Heart right ventricle (tissue), 16 donors: ENCODE measurements at regions not wholly inside any gene's neighbourhood (a gene's known extent, or its start where the extent isn't known, plus 50 kb on each side); places are given as distances from the start of the nearest gene placed in this dataset.
A peak's percentile ranks its signal among the peaks of the same experiment; 100 is the strongest.

Experiments used
- ATAC-seq, 8 donors: fragments of 200-7000 bp; cut with Tn5 transposase; one replicate each; pipeline ENCODE4 v1.9.1; 2020; ENCODE audit warnings: mild to moderate bottlenecking in 8 of 8, moderate library complexity in 8 of 8, moderate number of reproducible peaks in 1 of 8
- DNase-seq, 2 donors: peaks; one replicate each; pipeline ENCODE4 v3.0.0-alpha.2; 2020
- H3K27ac ChIP-seq, 10 donors: fragments of 200-600 bp; sonication (generic) in 2 of 10; one replicate each; pipeline versions ENCODE4 v1.5.0 to v1.8.0; 2020 to 2022; ENCODE audit warnings: mild to moderate bottlenecking in 3 of 10
- H3K27me3 ChIP-seq, 7 donors: fragments of 200-600 bp; one replicate each; pipeline ENCODE4 v1.8.0; 2021 to 2022; ENCODE audit warnings: mild to moderate bottlenecking in 2 of 7
- H3K36me3 ChIP-seq, 9 donors: fragments of 200-600 bp; sonication (generic) in 1 of 9; one replicate each; pipeline versions ENCODE4 v1.5.0 to v1.8.0; 2020 to 2022; ENCODE audit warnings: mild to moderate bottlenecking in 2 of 9
- H3K4me1 ChIP-seq, 9 donors: fragments of 200-600 bp; sonication (generic) in 1 of 9; one replicate each; pipeline versions ENCODE4 v1.5.0 to v1.8.0; 2020 to 2022; ENCODE audit warnings: mild to moderate bottlenecking in 4 of 9
- H3K4me3 ChIP-seq, 10 donors: fragments of 200-600 bp; sonication (generic) in 2 of 10; one replicate each; pipeline versions ENCODE4 v1.5.0 to v1.8.0; 2020 to 2022; ENCODE audit warnings: mild to moderate bottlenecking in 7 of 10, moderate library complexity in 2 of 10
- H3K9me3 ChIP-seq, 11 donors: fragments of 200-600 bp in 10 of 11; sonication (generic) in 2 of 11; one replicate each; pipeline versions ENCODE4 v1.5.0 to v1.8.0; 2013 to 2022; ENCODE audit warnings: mild to moderate bottlenecking in 2 of 11, control low read depth in 1 of 11, moderate library complexity in 1 of 11
- CTCF ChIP-seq, 9 donors: fragments of 200-600 bp; sonication (generic) in 2 of 9; IDR thresholded peaks; one replicate each; pipeline versions ENCODE4 v1.5.0 to v1.8.0; 2021 to 2022; ENCODE audit warnings: antibody characterized with exemption in 9 of 9, mild to moderate bottlenecking in 5 of 9, moderate library complexity in 1 of 9
- WGBS, 2 donors: extraction: QIAGEN DNeasy Blood & Tissue Kit; methylation state at CpG; one replicate each; pipeline ENCODE4 v1.1.7; 2013; ENCODE audit warnings: inconsistent platforms in 1 of 2; 5-methylcytosine and 5-hydroxymethylcytosine counted together
- intact Hi-C, 10 donors: fragments of 100-400 bp; cut with DNase I; formaldehyde crosslinking; loops; one replicate each; pipeline versions ENCODE4 v1.11.1 to v1.14.2; 2022
- donor health status: Arrhythmogenic right ventricular cardiomyopathy.
- donor health status: ischemic (EF 13 %, LVEDD 7.1; RV severe dilation, severe dysfunction).
- donor health status: healthy with polysubstance abuse.
- donor health status: DM: no; HTN: yes; CAD: no.
- donor health status: DM: no; HTN: no; CAD: no.
- donor health status: ischemic (EF 25% LVEDD 6.9; RV normal size, moderate dysfunction).
- donor health status: ischemic (EF 25% LVEDD 5.7; RV mildly dilated, moderate dysfunction).
- donor health status: healthy.
- donor health status: DM: yes; HTN: yes; CAD: no.
- donor health status: Ischemic cardiomyopathy.
- donor health status: ischemic (EF 35%, LVEDD 5.7; RV mildly dilated, moderate dysfunction).
- donor health status: nonischemic (EF 11% LVEDD 7.7; RV severe dilation, severe dysfunction).
- donor health status: DM: yes; HTN: yes; CAD: no.
- donor health status: PGD.
- donor health status: ischemic (EF 29% LVEDD 5.4; RV normal size, mild dysfunction).
- donor health status: nonischemic (EF 23%, LVEDD 6.1; RV moderate dilation, normal function).

GRCh38 chr4:13678186-13678924 lies 50.8 kb upstream of the BOD1L1 start:
- Histone ChIP-seq H3K36me3 (no peaks in the 10 kb centered on the region), H3K27ac (no peak overlapping the region), H3K9me3 (peaks cover 0 to 23% (median 7%) of the 10 kb centered on the region in 11 donors), H3K4me1 (no peaks in the 10 kb centered on the region), H3K27me3 (no peaks in the 10 kb centered on the region), H3K4me3 (no peak overlapping the region)
- ATAC-seq (no peak), DNase-seq (no peak)
- no peak for TF ChIP-seq CTCF (IDR thresholded peaks at IDR 0.05)
- 88 to 94% methylated on average over 3 of the region's 3 CpGs for WGBS, 2 donors
- intact Hi-C loops, result no loop called here

- Histone ChIP-seq H3K9me3 (peaks cover 0 to 49% (median 7%) of the 10 kb centered on the region in 11 donors), H3K4me3 (no peak overlapping the region), H3K36me3 (no peaks in the 10 kb centered on the region), H3K27ac (no peak overlapping the region), H3K27me3 (no peaks in the 10 kb centered on the region), H3K4me1 (no peaks in the 10 kb centered on the region)
- TF ChIP-seq CTCF (IDR thresholded peaks at IDR 0.05), result no peak
- intact Hi-C loops, result no loop called here
- 92 to 94% methylated on average over 2 of the region's 2 CpGs for WGBS, 2 donors
- ATAC-seq (no peak), DNase-seq (no peak)
Observed at GRCh38 chr4:13681570-13681969, 54.0 kb upstream of the BOD1L1 start.

GRCh38 chr4:13694256-13694655 lies 66.7 kb upstream of the BOD1L1 start:
- 21 to 31% methylated on average over 1 of the region's 1 CpG for WGBS, 2 donors
- Histone ChIP-seq H3K9me3 (peaks cover 0 to 32% (median 8%) of the 10 kb centered on the region in 11 donors), H3K27me3 (no peaks in the 10 kb centered on the region), H3K4me3 (no peak overlapping the region), H3K36me3 (no peaks in the 10 kb centered on the region), H3K27ac (peak overlapping the region in 8 of 10 donors; percentile 20 to 77 (median 66)), H3K4me1 (peaks cover 0 to 4% (median 0%) of the 10 kb centered on the region in 9 donors)
- intact Hi-C loops, result no loop called here
- ATAC-seq (peak in 7 of 8 donors; percentile 78 to 98 (median 90)), DNase-seq (peak in 1 of 2 donors; percentile 9)
- TF ChIP-seq CTCF (IDR thresholded peaks at IDR 0.05), result no peak

- Histone ChIP-seq H3K36me3 (no peaks in the 10 kb centered on the region), H3K27me3 (no peaks in the 10 kb centered on the region), H3K4me1 (peaks cover 0 to 9% (median 0%) of the 10 kb centered on the region in 9 donors), H3K9me3 (peaks cover 0 to 4% (median 0%) of the 10 kb centered on the region in 11 donors), H3K4me3 (no peak overlapping the region), H3K27ac (no peak overlapping the region)
- no peak for ATAC-seq
- WGBS, 2 donors, result 87 to 90% methylated on average over 2 of the region's 2 CpGs
- no peak for DNase-seq
- no peak for TF ChIP-seq CTCF (IDR thresholded peaks at IDR 0.05)
- intact Hi-C loops, result no loop called here
Observed at GRCh38 chr4:13698296-13698695, 70.8 kb upstream of the BOD1L1 start.
